NCI-H446 (cell line): ENCODE measurements at regions not wholly inside any gene's neighbourhood (a gene's known extent, or its start where the extent isn't known, plus 50 kb on each side); places are given as distances from the start of the nearest gene placed in this dataset.

Experiments
- DNase-seq, 2 experiments: peaks; one replicate each; lab custom pipeline; 2025; lab: John Stamatoyannopoulos, UW

GRCh38 chr1:115204513-115204912, 115.2 kb upstream of the TSPAN2 start:
- no peak for DNase-seq

GRCh38 chr1:115203287-115203686, 114.0 kb upstream of the TSPAN2 start:
- DNase-seq: no peak

GRCh38 chr1:115201598-115201997, 112.3 kb upstream of the TSPAN2 start:
- no peak for DNase-seq

GRCh38 chr1:115199416-115200132, 110.3 kb upstream of the TSPAN2 start:
- DNase-seq: no peak

- DNase-seq: no peak
These were observed 109.6 kb upstream of the TSPAN2 start for GRCh38 chr1:115198938-115199337.

GRCh38 chr1:115196296-115196695, 107.0 kb upstream of the TSPAN2 start:
- no peak for DNase-seq

- DNase-seq: no peak
These were observed 105.2 kb upstream of the TSPAN2 start for GRCh38 chr1:115194506-115194905.

GRCh38 chr1:115193046-115193828, 103.9 kb upstream of the TSPAN2 start:
- DNase-seq: no peak

GRCh38 chr1:115192200-115192767, 103.0 kb upstream of the TSPAN2 start:
- no peak for DNase-seq

GRCh38 chr1:115191691-115192090, 102.4 kb upstream of the TSPAN2 start:
- DNase-seq: no peak

- DNase-seq: no peak
These were observed 101.4 kb upstream of the TSPAN2 start for GRCh38 chr1:115190540-115191170.

- no peak for DNase-seq
These were observed 100.7 kb upstream of the TSPAN2 start for GRCh38 chr1:115189814-115190539.

GRCh38 chr1:115188680-115189395, 99.5 kb upstream of the TSPAN2 start:
- DNase-seq: no peak

GRCh38 chr1:115186711-115187265, 97.5 kb upstream of the TSPAN2 start:
- no peak for DNase-seq

GRCh38 chr1:115185336-115185735, 96.0 kb upstream of the TSPAN2 start:
- no peak for DNase-seq

- DNase-seq: no peak
These were observed 95.6 kb upstream of the TSPAN2 start for GRCh38 chr1:115184951-115185331.

- no peak for DNase-seq
These were observed 95.1 kb upstream of the TSPAN2 start for GRCh38 chr1:115184260-115184950.

GRCh38 chr1:115183721-115184259, 94.5 kb upstream of the TSPAN2 start:
- DNase-seq: no peak

- DNase-seq: no peak
These were observed 93.9 kb upstream of the TSPAN2 start for GRCh38 chr1:115183158-115183557.
